GM12891 (cell line): ENCODE measurements at regions not wholly inside any gene's neighbourhood (a gene's known extent, or its start where the extent isn't known, plus 50 kb on each side); places are given as distances from the start of the nearest gene placed in this dataset.

Experiments
- POLR2A ChIP-seq: IDR thresholded peaks from 2 replicates; pipeline ENCODE4 v1.6.1; 2011; ENCODE audit warnings: low read depth, low read length, control low read depth
- POLR2AphosphoS5 ChIP-seq: IDR thresholded peaks from 2 replicates; pipeline ENCODE4 v1.6.1; 2011; ENCODE audit warnings: low read depth, low read length, control low read depth
- TAF1 ChIP-seq: IDR thresholded peaks from 2 replicates; pipeline ENCODE4 v1.6.1; 2011; ENCODE audit warnings: low read depth, low read length, control low read depth

DNA sequence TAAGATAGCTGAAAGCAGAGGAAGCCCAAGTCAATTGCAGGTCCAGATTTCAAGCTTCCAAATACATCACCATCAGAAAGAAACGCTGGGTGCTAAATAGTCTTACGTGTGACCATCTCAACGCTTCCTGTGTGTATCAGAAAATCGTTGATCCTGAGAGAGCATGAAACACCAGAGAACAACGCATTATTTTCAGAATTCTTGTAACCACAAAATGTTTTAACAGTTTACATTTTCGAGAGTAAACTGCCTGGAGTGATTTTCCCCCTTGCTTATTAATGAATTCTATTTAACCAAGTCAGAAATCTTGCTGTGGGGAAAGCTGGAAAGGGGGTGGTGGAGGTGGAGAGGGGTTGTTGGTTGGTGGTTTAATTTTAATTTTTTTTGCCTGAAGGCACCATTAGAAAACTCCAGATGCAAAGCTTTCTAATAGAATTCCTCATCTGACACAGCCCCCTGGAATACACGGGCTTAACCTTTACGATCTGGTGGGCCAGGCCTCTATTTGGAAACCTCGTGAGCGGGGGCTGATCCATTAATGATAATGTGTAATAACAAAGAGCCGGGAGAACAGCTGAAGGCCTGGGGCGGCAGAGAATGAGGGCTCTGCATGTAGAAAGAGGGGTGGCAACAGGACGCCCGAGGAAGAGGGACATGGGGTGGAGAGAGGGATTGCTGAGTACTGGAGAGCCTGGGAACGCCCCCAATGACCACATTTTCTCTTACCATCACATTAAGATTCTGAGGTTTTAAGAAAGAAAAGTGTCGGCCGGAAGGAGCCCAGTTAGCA, 124.5 kb upstream of the NFIB start:
- TF ChIP-seq POLR2AphosphoS5 (no peak), POLR2A (no peak), TAF1 (no peak)
